Left renal pelvis (tissue), 4 donors: ENCODE measurements at regions not wholly inside any gene's neighbourhood (a gene's known extent, or its start where the extent isn't known, plus 50 kb on each side); places are given as distances from the start of the nearest gene placed in this dataset.

ENCODE experiments used
- DNase-seq, 4 donors: peaks; one replicate each; pipeline ENCODE4 v3.0.0-alpha.2; 2013; ENCODE audit warnings: low read depth in 4 of 4, low spot score in 3 of 4

DNA sequence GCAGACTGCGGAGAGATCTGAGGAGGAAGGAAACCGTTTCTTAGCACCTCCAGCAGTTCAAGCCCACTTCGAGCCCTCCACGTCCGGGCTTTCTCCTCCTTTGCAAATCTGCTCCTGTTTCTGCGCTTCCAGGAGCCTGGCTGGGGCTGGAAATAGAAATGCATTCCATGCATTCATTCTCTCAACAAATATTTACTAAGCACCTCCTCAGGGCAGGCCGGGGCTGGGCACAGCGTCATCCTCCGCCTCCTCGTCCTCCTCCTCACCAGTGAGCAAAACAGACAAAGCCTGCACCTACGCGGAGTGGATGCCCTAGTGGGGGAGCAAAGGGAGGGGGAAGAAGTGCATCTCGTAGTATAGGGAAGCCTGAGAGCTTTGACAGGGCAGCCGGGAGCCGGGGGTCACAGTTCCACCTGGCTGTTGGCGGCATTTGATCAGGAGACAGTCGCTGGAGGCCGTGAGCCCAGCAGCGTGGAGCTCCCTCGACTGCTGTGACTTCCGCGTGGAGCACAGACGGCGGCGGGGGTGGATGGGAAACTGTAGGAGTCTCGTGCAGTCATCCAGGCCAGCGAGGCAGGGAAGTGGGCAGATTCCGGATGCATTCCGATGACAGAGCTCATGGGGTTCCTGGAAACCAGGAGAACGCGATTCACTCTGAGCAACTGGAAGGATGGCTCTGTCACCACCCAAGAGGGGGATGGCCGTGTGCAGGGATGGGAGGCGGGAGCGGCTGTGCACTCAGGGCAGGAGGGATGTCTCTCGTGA, 93.5 kb downstream of the SIK1 start:
- DNase-seq: no peak

DNA sequence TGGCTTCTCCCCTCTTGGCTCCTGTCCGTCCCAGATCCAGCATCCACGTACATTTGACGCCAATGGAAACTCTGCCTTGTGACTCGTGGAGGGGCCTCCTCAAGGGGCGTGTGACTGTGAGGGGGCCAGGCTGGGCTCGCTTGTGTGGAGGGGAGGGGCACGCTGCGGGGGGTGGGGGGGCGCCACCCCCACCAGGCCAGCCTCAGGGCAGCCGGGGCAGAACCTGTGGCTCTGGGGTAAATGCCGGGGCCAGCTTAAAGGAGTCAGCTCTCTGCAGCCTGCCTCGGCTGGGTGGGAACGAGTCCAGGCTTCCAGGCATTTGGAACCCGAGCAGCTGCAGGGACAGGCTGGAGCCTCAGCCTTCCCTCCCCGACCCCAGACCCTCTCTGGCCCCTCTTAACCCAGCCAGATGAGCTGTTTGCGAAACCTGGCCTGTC, 94.1 kb downstream of the SIK1 start:
- DNase-seq: no peak

DNA sequence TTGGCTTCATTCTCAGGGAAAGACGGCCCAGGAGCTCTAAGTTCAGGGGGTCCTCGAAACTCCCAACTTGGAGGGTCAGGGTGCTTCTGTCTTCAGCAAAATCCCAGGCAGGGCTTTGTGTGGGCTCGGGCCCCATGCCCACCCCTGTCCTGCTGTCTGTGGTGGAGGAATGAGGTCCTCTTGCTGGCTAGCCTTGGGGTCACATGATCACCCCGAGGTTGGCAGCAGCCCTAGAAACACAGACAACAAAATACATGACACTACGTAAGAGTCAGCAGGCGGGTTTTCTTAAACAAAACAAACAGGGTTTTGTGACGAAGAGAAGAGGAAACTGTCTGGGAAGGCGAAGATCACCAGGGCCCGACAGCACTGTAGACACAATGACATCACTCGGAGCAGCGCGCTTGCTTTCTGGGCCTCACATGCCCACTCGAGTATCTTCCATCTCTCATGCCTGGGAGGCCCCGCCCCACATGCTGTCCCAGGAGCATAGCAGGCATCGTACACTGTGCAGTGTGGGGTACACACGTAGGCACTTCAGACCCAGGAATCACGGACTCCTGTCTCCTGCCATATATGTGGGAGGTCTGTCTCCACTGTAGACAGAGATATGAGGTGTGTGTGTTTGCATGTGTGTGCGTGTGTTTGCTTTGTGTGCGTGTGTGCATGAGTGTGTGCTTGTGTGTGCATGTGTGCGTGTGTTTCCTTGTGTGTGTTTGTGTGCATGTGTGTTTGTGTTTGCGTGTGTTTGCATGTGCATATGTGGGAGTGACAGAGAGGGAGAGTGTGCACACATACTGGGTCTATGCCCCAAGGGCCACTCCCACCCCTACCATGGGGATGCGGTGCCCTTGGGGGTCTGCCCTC, 94.7 kb downstream of the SIK1 start:
- DNase-seq: no peak

DNA sequence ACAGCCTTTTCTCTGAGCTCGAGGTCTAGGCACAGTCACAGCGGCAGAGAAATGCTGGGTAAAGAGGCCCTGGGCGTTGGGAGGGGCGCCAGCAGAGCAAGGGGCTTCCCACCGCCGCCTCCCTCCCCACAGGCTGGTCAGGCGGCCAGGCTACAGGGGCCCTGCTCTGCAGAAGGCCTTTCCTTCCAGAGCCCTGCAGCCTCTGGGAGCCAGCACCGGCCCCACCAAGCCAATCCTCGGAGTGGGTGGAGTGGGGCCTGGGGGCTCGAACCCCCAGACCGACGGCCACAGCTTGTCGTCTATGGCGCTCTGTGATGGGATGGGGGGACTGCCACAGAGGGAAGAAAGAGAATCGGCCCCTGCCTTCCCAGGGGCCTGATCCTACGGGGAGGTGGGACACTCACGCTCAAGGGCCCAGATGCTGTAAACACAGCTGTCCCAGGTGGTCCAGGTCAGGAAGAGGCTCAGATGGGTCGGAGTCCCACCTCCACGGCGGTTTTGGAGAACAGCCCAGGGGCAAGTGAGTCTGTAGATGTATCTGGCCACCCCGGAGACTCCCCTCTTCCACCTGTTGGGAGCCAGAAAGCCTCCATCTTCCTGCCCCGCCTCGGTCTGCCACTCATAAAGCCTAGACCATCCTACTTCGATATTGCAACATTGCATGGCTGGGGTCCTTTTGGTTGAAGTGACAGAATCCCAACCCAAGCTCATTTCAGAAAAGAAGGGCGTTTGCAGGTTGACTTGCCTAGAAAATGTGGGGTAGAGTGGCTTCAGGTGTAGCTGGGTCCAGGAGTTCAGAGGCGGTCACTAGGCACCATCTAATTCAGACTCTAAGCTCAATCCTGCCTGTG, 95.6 kb downstream of the SIK1 start:
- no peak for DNase-seq

DNA sequence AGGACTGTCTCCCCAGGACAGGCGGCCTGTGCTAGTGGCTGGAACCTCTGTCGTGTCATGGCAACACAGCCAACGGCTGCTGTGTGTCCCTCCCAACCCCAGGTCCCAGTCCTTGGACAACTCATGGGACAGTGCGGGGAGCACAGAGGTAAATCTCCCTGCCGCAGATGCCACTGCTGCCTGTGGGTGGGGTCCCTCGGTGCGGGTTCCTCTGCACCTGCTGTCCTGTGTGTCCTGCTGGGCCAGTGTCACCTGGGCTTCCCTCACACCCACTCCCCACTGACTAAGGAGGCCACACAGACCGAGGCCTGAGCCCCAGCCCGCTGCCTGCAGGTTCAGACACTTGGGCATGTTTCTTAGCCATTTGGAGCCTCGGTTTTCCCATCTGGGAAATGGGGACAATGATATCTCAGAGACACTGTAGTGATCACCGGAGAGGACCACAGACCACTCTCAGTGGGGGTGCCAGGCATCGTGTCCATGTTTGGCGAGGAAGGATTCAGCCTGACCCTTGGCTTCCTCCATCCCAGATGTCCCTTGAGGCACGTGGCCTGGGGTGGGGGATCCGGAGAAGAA, 96.5 kb downstream of the SIK1 start:
- no peak for DNase-seq

DNA sequence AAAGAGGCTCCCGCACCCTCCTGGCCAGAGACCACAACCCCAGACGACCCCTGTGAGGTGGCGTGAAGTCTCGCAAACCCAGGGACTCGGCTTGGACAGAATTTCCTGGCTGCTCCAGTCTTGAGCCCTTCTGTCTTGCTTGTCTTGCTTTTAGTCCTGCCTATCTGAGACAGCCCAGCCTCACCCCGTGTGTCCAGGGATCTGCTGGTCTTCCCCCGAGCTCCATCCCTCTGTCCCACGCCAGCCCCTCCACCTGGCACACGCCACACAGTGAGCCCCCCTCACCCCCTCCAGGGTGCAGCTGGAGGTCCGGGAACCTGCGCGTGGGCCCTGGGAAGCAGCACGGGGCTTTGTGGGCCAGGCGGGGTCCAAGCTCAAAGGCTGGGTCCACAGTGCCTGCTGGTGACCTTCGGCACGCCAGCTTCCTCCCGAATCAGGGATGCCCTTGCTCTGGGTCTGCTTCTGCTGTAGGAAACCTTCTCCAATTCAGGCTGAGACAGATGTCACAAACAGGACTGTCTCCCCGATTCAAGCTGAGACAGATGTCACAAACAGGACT, 97.1 kb downstream of the SIK1 start:
- DNase-seq: no peak

DNA sequence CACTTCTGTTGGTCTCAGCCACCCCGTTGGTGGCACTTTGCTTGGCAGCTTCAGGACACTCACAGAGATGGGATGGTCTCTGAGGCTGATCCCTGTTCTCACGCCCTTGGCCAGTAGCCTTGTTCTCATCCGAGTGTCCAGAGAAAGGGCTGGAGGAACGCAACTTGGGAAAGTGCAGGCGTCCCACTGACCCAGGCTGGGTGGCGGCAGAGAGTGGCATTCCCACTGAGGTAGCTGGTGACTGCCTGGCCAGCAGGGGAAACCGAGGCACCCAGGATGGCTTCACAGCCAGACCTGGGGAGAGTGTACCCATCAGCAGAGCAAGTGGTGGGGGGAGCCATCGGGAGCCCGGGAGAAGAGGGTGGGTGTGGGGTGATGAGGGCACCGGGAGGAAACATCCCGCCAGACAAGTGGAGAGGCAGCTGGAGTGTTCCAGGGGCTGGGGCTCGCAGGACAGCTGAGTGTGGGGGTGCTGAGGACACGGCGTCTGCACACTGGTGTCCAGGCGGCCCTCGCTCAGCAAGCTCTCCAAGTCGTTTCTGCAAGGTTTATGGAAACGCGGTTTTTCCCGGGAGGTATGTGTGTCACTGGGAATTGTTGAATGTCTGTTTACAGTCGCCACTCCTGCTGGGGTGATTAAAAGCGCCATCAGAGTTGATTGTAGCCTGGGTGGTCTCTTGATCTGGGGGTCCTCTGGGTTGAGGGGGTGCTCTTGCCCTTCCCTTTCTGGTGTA, 97.8 kb downstream of the SIK1 start:
- DNase-seq: no peak

DNA sequence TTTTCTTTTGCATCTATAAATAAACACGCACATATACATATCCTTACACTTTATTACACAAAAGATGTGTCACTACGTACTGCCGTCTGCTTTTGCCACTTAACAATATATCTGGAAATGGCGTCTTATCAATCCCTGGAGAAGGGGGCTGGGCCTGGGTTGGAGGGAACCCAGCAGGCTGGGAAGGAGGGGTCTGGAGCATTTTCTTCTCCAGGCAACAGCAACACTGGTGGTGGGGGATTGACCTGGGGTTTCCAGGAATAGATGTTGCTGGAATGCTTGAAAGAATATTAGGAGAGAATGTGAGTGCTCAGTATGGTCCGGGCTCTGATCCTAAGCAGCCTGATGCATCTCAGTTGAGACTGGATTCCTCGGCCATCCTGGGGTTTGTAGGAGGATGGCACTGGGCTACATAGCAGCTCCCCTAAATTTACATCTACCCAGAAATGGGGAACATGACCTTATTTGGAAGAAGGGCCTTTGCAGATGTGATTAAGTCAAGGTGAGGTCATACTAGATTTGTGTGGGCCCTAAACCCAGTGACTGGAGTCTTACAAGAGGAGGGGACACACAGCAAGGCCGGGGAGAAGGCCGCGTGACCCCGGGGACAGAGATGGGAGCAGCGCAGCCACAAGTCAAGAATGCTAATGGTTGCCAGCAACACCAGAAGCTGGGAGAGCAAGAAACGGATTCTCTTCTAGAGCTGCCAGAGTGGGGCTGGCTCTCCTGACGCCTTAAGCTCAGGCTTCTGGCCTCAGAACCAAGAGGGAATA, 98.6 kb downstream of the SIK1 start:
- DNase-seq: no peak

DNA sequence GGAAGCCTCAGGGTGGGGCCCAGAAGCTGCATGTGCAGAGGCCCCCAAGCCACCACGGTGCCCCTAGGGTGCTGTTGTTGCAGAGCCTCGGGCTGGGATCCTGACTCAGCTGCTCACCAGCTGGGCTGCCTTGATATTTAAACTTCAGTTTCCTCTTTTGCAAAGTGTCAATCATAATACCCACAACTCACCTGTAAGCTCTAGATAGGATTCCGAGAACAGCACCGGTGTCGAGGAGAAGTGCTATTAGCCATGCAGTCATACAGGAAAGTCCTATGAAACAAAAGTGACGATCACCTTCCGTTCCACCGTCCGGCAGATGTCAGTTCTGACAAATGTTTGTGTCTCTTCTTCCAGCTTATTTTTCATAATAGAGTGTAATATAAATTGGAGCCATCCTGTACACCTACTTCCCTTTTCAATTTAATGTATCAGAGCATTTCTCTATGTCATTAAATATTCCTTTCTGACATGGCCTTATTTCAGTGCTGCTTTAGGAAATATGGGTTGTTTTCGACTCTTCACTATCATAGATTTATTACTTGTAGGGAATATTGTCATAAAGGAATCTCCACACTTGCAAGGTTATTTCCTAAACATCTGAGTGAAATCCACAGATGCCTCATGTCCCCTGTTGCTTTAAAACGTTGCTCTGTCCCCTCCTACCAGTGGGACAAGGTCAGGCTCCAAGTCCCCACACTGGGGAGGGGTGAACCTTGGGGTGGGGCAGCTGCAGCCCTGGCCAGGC, 100.8 kb downstream of the SIK1 start:
- no peak for DNase-seq

DNA sequence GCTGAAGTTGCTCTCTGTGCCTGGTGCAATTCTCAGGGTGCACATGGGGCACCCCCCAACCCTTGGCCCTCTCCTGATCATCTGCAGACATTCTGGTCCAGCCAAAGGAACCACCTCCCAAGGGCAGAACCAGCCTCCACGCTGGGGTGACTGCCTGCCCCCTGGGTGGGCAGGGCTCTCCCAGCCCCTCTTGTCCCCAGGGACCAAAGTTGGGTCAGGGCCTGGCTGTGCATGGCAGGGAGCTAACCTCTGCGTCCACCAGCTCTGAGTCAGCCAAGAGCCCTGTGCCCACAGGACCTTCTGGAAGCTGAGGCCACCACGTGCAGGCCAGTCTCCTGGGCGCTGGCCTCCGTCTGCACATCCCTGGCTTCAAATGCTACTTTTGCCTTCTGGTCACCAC, 101.9 kb downstream of the SIK1 start:
- DNase-seq: no peak

DNA sequence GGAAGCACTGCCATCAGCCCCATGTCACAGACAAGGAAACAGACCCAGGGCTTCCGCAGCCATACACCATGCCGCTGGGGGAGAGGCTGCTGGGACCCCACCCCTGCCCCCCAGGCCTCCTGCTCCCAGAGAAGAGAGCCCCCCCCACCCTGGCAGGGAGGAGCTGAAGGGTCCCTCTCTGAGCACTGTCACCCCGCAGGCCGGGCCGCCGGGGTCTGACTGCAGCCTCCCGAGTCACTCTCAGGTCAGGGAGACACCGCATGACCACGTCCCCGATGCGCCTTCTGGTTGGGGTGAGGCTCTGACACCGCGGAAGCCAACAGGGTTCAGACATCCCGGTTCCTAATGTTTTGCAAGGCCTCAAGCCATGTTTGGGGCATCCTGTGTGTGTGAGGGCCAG, 102.3 kb downstream of the SIK1 start:
- no peak for DNase-seq

DNA sequence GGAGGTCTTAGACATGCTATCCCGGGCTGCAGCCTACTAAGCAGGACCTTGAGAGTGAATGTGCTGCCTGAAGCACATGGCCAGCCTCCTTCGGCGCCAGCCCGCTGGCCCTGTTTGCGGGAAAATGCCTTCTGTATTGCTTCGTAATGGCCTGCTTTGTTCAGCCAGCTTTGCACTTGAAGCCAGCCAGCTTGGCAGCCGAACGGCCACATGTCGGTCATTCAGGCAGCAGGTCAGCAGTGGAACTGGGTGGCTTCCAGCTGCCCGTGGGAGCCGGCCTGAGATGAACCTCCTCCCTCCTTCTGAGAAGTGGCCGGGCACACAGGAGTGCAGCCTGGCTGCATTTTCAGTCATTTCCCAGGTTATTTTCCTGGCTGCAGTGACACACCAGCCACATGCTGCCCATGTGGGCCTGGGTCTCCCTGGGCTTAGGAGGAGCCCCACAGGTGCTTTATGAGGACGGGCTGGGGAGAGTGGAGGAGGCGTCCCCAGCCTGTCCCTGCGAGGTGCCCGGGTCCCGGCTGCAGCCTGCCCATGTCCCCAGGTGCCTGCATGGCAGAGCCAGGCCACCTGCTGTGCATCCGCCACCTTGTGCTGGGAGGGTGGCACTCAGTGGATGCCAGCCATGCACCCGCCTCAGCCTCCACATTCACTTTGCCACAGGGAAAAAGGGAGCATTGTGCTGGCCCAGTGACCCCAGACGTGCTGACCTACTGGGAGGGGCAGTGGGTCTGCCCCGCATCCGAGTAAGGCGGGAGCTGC, 103.5 kb downstream of the SIK1 start:
- no peak for DNase-seq

DNA sequence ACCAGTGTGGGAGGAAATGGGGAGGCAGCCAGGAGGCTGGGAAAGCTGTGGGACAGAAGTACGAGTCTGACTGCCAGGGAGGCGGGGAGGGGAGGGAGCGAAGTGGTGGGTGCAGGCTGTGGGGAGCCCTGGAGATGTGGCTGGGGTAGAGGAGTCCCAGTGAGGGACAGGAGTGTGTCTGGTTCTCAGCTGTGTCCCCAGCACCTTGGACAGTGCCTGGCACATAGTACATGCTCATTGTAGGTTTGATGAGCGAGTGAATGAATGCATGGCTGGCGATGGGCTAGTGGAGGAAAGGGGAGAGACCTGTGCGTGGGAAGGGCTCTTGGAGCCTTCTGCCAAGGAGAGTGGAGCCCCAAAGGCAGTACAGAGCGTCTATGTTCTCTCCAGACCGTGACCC, 104.1 kb downstream of the SIK1 start:
- no peak for DNase-seq

DNA sequence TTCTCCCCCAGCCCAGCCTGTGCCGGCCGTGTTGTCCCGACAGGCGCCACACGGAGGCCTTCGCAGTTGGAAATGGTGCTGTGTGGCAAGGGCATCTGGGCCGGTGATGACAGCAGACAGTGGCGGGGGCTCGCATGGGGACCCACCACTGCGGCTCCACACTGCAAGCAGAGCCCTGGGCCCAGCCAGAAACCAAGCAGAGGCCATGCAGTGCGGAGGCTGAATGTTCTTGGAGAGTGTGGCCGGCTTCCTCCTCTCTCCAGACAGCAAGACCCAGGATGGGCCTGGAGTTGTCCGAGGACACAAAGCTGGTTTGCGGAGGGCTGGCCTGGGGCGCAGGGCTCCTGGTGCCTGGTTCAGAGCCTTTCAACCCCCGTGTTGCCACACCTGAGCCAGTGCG, 104.6 kb downstream of the SIK1 start:
- DNase-seq: no peak

DNA sequence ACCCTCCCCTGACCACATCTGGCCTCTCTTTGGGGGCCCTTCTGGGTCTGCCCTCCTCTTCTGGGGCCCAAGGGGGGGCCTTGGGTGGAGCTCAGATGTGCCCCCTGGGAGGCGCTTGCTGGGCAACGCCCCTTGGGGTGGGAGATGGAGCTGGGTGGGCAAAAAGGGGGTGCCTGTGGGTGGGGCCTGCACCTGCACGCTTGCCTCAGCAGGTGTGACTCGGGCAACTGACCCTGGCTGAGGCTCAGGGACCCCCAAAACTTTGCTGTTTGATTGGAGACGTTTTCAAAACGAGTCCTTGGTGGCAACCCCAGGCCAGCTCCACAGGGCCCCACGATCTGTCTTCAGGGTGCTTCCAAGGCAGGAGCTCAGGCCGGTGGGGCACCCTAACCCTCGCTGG, 105.3 kb downstream of the SIK1 start:
- DNase-seq: no peak

DNA sequence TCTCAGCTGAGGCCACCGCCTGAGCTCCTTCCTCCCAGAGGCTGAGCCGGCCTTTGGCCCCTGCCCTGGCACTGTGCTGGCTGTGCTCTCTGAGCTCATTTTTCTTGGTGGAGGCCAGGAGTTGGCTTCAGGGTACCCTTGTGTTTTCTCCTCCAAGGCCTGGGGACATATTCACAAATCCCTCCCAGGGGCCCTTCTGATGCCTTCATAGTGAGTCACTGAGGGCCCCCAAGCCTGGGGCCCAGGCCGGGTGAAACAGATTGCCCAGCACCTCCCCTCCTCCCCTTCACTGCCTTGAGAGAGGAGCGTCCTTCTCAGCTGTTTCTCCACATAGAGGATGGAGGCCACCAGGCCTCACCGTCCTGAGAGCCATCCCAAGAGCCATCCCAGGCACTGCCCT, 105.8 kb downstream of the SIK1 start:
- DNase-seq: no peak

DNA sequence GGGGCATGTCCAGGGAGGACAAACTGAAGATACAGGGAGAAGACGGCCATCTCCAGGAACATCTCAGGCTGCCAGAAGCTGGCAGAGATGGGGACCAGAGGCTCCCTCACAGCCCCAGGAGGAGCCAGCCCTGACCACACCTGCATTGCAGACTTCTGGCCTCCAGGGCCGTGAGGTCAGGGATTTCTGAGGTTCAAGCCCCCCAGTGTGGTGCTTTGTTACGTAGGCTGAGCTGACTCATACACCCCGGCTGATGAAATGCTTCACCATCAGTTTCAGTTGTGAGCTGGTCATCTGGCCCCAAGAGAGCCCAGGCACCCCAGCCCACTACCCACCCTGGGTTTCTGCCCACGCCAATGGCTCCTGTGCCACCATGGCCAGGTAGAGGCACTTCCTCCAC, 106.4 kb downstream of the SIK1 start:
- no peak for DNase-seq
